NCI-H2029 treated with DMSO at 0.1 percent for 48 hours (cell line): ENCODE measurements at regions not wholly inside any gene's neighbourhood (a gene's known extent, or its start where the extent isn't known, plus 50 kb on each side); places are given as distances from the start of the nearest gene placed in this dataset.

ENCODE experiments used
- DNase-seq: peaks from one replicate; lab custom pipeline; 2025; lab: John Stamatoyannopoulos, UW

GRCh38 chr10:111745982-111746381 lies 437.6 kb downstream of the GPAM start:
- DNase-seq, result no peak

GRCh38 chr10:111747751-111748150 lies 435.8 kb downstream of the GPAM start:
- no peak for DNase-seq

- no peak for DNase-seq
These were observed 435.4 kb downstream of the GPAM start for GRCh38 chr10:111748184-111748583.

- no peak for DNase-seq
These were observed 433.3 kb downstream of the GPAM start for GRCh38 chr10:111750165-111750849.

GRCh38 chr10:111756217-111757061 lies 427.1 kb downstream of the GPAM start:
- no peak for DNase-seq

GRCh38 chr10:111758593-111758992 lies 425.0 kb downstream of the GPAM start:
- no peak for DNase-seq

- DNase-seq, result no peak
These were observed 421.5 kb downstream of the GPAM start for GRCh38 chr10:111762114-111762513.

- DNase-seq, result no peak
These were observed 418.3 kb downstream of the GPAM start for GRCh38 chr10:111765216-111765615.

- no peak for DNase-seq
These were observed 417.1 kb downstream of the GPAM start for GRCh38 chr10:111766464-111766863.

- DNase-seq, result no peak
These were observed 415.9 kb downstream of the GPAM start for GRCh38 chr10:111767661-111768060.

- DNase-seq, result no peak
These were observed 409.6 kb downstream of the GPAM start for GRCh38 chr10:111773950-111774349.

GRCh38 chr10:111774486-111774885 lies 409.1 kb downstream of the GPAM start:
- no peak for DNase-seq

- DNase-seq, result no peak
These were observed 399.1 kb downstream of the GPAM start for GRCh38 chr10:111784436-111784835.

GRCh38 chr10:111784946-111785465 lies 398.6 kb downstream of the GPAM start:
- DNase-seq, result no peak

- DNase-seq, result no peak
These were observed 397.6 kb downstream of the GPAM start for GRCh38 chr10:111785921-111786320.

GRCh38 chr10:111789821-111790220 lies 393.7 kb downstream of the GPAM start:
- DNase-seq, result no peak

- DNase-seq, result no peak
These were observed 381.7 kb downstream of the GPAM start for GRCh38 chr10:111801841-111802240.

GRCh38 chr10:111804781-111805180 lies 378.8 kb downstream of the GPAM start:
- DNase-seq, result no peak

GRCh38 chr10:111811517-111811916 lies 372.0 kb downstream of the GPAM start:
- DNase-seq, result no peak

- no peak for DNase-seq
These were observed 363.1 kb downstream of the GPAM start for GRCh38 chr10:111820471-111820870.

- no peak for DNase-seq
These were observed 361.7 kb downstream of the GPAM start for GRCh38 chr10:111821871-111822270.

- no peak for DNase-seq
These were observed 360.9 kb downstream of the GPAM start for GRCh38 chr10:111822661-111823060.

GRCh38 chr10:111824128-111824527 lies 359.4 kb downstream of the GPAM start:
- DNase-seq, result no peak
